H1 (cell line): ENCODE measurements at regions not wholly inside any gene's neighbourhood (a gene's known extent, or its start where the extent isn't known, plus 50 kb on each side); places are given as distances from the start of the nearest gene placed in this dataset.

Experiments
- BRCA1 ChIP-seq: IDR thresholded peaks from 2 replicates; pipeline ENCODE4 v1.6.1; 2012; ENCODE audit warnings: low read depth, low read length, improper control_type of control experiment
- CBX8 ChIP-seq: fragments of 300-800, 300-1000 bp; sonication (generic); IDR thresholded peaks from 2 replicates; pipeline ENCODE4 v1.7.1; 2016; ENCODE audit warnings: low read depth, low read length, borderline replicate concordance
- EGR1 ChIP-seq: IDR thresholded peaks from 2 replicates; pipeline ENCODE4 v1.6.1; 2011; ENCODE audit warnings: low read depth, low read length, borderline replicate concordance
- MAFK ChIP-seq: IDR thresholded peaks from 2 replicates; pipeline ENCODE4 v1.6.1; 2012; ENCODE audit warnings: low read depth, mild to moderate bottlenecking, improper control_type of control experiment, low read length
- PHF8 ChIP-seq: fragments of 200-600 bp; sonication (generic); conservative IDR thresholded peaks from 2 replicates; pipeline ENCODE4 v1.7.1; 2012; ENCODE audit warnings: low read depth, mild to moderate bottlenecking, inconsistent platforms, low read length, moderate library complexity
- RAD21 ChIP-seq, 2 experiments: IDR thresholded peaks in 1 of 2; conservative IDR thresholded peaks in 1 of 2; 2 replicates each; pipeline ENCODE4 v1.6.1; 2011; ENCODE audit warnings: low read depth in 2 of 2, low read length in 2 of 2, improper control_type of control experiment in 1 of 2, inconsistent platforms in 1 of 2, mild to moderate bottlenecking in 1 of 2, moderate library complexity in 1 of 2
- RBBP5 ChIP-seq: IDR thresholded peaks from 2 replicates; pipeline ENCODE4 v1.7.1; 2012; ENCODE audit warnings: low read depth, mild to moderate bottlenecking, inconsistent platforms, low read length, moderate library complexity, borderline replicate concordance
- SIRT6 ChIP-seq: IDR thresholded peaks from one replicate; pipeline ENCODE4 v1.7.1; 2012; ENCODE audit warnings: low read length, inconsistent platforms
- TAF7 ChIP-seq: optimal IDR thresholded peaks from 2 replicates; pipeline ENCODE3; 2011; ENCODE audit warnings: low read depth, mild to moderate bottlenecking, inconsistent platforms, low read length, moderate library complexity, borderline replicate concordance
- TEAD4 ChIP-seq: IDR thresholded peaks from 2 replicates; pipeline ENCODE4 v1.6.1; 2012; ENCODE audit warnings: low read depth, low read length, inconsistent platforms, mixed read lengths
- TF ChIP-seq, protein P1 (sequence below): fragments of 300-600 bp; sonication (generic); IDR thresholded peaks from 2 replicates; pipeline ENCODE4 v1.7.1; 2012; ENCODE audit warnings: low read length, moderate library complexity, mild to moderate bottlenecking, inconsistent platforms; ENCODE audit not compliant: insufficient replicate concordance
- TF ChIP-seq, protein P2 (sequence below): IDR thresholded peaks from 2 replicates; pipeline ENCODE4 v1.6.1; 2012; ENCODE audit warnings: inconsistent platforms

DNA sequence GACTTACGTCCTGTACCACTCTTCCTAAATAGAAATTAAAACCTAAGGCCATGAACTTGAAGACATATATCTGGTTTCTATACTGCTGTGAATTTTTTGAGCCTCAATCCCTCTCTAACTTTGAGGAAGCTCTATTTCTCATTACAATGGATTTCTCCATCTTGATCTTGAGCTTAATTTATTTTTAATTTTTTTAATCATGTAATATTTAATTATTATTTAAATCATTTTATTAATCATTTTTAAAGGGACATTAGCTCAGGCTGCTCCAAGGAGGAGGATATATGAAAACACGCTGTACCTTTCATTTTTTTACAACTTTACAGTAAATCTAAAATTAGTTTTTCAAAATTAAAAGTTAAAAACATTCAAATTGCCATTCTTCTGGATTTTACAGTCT, 540.5 kb downstream of the SATB2 start (continued):
- TF ChIP-seq, protein P1, sequence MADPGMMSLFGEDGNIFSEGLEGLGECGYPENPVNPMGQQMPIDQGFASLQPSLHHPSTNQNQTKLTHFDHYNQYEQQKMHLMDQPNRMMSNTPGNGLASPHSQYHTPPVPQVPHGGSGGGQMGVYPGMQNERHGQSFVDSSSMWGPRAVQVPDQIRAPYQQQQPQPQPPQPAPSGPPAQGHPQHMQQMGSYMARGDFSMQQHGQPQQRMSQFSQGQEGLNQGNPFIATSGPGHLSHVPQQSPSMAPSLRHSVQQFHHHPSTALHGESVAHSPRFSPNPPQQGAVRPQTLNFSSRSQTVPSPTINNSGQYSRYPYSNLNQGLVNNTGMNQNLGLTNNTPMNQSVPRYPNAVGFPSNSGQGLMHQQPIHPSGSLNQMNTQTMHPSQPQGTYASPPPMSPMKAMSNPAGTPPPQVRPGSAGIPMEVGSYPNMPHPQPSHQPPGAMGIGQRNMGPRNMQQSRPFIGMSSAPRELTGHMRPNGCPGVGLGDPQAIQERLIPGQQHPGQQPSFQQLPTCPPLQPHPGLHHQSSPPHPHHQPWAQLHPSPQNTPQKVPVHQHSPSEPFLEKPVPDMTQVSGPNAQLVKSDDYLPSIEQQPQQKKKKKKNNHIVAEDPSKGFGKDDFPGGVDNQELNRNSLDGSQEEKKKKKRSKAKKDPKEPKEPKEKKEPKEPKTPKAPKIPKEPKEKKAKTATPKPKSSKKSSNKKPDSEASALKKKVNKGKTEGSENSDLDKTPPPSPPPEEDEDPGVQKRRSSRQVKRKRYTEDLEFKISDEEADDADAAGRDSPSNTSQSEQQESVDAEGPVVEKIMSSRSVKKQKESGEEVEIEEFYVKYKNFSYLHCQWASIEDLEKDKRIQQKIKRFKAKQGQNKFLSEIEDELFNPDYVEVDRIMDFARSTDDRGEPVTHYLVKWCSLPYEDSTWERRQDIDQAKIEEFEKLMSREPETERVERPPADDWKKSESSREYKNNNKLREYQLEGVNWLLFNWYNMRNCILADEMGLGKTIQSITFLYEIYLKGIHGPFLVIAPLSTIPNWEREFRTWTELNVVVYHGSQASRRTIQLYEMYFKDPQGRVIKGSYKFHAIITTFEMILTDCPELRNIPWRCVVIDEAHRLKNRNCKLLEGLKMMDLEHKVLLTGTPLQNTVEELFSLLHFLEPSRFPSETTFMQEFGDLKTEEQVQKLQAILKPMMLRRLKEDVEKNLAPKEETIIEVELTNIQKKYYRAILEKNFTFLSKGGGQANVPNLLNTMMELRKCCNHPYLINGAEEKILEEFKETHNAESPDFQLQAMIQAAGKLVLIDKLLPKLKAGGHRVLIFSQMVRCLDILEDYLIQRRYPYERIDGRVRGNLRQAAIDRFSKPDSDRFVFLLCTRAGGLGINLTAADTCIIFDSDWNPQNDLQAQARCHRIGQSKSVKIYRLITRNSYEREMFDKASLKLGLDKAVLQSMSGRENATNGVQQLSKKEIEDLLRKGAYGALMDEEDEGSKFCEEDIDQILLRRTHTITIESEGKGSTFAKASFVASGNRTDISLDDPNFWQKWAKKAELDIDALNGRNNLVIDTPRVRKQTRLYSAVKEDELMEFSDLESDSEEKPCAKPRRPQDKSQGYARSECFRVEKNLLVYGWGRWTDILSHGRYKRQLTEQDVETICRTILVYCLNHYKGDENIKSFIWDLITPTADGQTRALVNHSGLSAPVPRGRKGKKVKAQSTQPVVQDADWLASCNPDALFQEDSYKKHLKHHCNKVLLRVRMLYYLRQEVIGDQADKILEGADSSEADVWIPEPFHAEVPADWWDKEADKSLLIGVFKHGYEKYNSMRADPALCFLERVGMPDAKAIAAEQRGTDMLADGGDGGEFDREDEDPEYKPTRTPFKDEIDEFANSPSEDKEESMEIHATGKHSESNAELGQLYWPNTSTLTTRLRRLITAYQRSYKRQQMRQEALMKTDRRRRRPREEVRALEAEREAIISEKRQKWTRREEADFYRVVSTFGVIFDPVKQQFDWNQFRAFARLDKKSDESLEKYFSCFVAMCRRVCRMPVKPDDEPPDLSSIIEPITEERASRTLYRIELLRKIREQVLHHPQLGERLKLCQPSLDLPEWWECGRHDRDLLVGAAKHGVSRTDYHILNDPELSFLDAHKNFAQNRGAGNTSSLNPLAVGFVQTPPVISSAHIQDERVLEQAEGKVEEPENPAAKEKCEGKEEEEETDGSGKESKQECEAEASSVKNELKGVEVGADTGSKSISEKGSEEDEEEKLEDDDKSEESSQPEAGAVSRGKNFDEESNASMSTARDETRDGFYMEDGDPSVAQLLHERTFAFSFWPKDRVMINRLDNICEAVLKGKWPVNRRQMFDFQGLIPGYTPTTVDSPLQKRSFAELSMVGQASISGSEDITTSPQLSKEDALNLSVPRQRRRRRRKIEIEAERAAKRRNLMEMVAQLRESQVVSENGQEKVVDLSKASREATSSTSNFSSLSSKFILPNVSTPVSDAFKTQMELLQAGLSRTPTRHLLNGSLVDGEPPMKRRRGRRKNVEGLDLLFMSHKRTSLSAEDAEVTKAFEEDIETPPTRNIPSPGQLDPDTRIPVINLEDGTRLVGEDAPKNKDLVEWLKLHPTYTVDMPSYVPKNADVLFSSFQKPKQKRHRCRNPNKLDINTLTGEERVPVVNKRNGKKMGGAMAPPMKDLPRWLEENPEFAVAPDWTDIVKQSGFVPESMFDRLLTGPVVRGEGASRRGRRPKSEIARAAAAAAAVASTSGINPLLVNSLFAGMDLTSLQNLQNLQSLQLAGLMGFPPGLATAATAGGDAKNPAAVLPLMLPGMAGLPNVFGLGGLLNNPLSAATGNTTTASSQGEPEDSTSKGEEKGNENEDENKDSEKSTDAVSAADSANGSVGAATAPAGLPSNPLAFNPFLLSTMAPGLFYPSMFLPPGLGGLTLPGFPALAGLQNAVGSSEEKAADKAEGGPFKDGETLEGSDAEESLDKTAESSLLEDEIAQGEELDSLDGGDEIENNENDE: no peak
- TF ChIP-seq, protein P2, sequence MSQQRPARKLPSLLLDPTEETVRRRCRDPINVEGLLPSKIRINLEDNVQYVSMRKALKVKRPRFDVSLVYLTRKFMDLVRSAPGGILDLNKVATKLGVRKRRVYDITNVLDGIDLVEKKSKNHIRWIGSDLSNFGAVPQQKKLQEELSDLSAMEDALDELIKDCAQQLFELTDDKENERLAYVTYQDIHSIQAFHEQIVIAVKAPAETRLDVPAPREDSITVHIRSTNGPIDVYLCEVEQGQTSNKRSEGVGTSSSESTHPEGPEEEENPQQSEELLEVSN: no peak
- TF ChIP-seq RAD21 (IDR thresholded peaks at IDR 0.05 in 1 of 2, conservative IDR thresholded peaks at IDR 0.05 in 1 of 2; ENCODE audit: low read depth in 2 of 2, low read length in 2 of 2): no peak
- no peak for TF ChIP-seq RBBP5
- no peak for TF ChIP-seq PHF8
- no peak for TF ChIP-seq TAF7
- TF ChIP-seq EGR1: no peak
- TF ChIP-seq SIRT6: no peak
- no peak for TF ChIP-seq BRCA1
- no peak for TF ChIP-seq MAFK
- no peak for TF ChIP-seq TEAD4
- no peak for TF ChIP-seq CBX8
